GM23338 (cell line): ENCODE measurements at regions not wholly inside any gene's neighbourhood (a gene's known extent, or its start where the extent isn't known, plus 50 kb on each side); places are given as distances from the start of the nearest gene placed in this dataset.

Source experiments
- ATAC-seq: fragments of 200-7000 bp; cut with Tn5 transposase; 3 replicates; pipeline ENCODE4 v1.9.1; 2020
- DNase-seq: peaks from one replicate; pipeline ENCODE4 v3.0.0-alpha.2; 2015; ENCODE audit warnings: low spot score
- H2AFZ ChIP-seq: fragments of 200-600 bp; sonication (generic); 2 replicates; pipeline ENCODE4 v1.8.0; 2016; ENCODE audit warnings: antibody characterized with exemption, mild to moderate bottlenecking, moderate library complexity
- H3F3A ChIP-seq: fragments of 200-600 bp; sonication (generic); replicated peaks from 2 replicates; pipeline ENCODE4 v1.8.0; 2017; ENCODE audit warnings: antibody characterized with exemption, mixed run types, low read depth
- H3K27ac ChIP-seq: fragments of 200-600 bp; sonication (generic); 2 replicates; pipeline ENCODE4 v1.6.1; 2016; ENCODE audit warnings: low read depth
- H3K27me3 ChIP-seq: fragments of 200-600 bp; sonication (generic); 2 replicates; pipeline ENCODE4 v1.8.0; 2016; ENCODE audit warnings: mild to moderate bottlenecking, mixed run types, moderate library complexity; ENCODE audit not compliant: insufficient read depth
- H3K36me3 ChIP-seq: fragments of 200-600 bp; sonication (generic); 2 replicates; pipeline ENCODE4 v1.8.0; 2016; ENCODE audit warnings: mild to moderate bottlenecking; ENCODE audit not compliant: insufficient read depth
- H3K4me1 ChIP-seq: fragments of 200-600 bp; sonication (generic); 2 replicates; pipeline ENCODE4 v1.8.0; 2016; ENCODE audit warnings: mild to moderate bottlenecking, moderate library complexity; ENCODE audit not compliant: insufficient read depth
- H3K4me2 ChIP-seq: fragments of 200-600 bp; sonication (generic); 2 replicates; pipeline ENCODE4 v1.7.1; 2017; ENCODE audit warnings: mixed run types
- H3K4me3 ChIP-seq: fragments of 200-600 bp; sonication (generic); 2 replicates; pipeline ENCODE4 v1.6.1; 2016; ENCODE audit warnings: mixed run types
- H3K79me2 ChIP-seq: fragments of 200-600 bp; sonication (generic); replicated peaks from 2 replicates; pipeline ENCODE4 v1.8.0; 2017; ENCODE audit warnings: mild to moderate bottlenecking; ENCODE audit not compliant: insufficient read depth
- H3K9me2 ChIP-seq: fragments of 200-600 bp; sonication (generic); 2 replicates; pipeline ENCODE4 v1.8.0; 2017; ENCODE audit not compliant: insufficient read depth
- H4K20me1 ChIP-seq: fragments of 200-600 bp; sonication (generic); replicated peaks from 2 replicates; pipeline ENCODE4 v1.8.0; 2017; ENCODE audit warnings: mild to moderate bottlenecking; ENCODE audit not compliant: insufficient read depth
- H3K27ac Mint-ChIP-seq: 2 replicates; pipeline ENCODE4 v1.8.0; 2020; ENCODE audit warnings: inconsistent platforms, mild to moderate bottlenecking, moderate library complexity, mixed read lengths
- H3K27me3 Mint-ChIP-seq: 3 replicates; pipeline ENCODE4 v1.8.0; 2022; ENCODE audit warnings: low read depth, mild to moderate bottlenecking, moderate library complexity, mixed read lengths, inconsistent platforms; ENCODE audit not compliant: insufficient read depth, poor library complexity
- H3K36me3 Mint-ChIP-seq: 3 replicates; pipeline ENCODE4 v1.8.0; 2021; ENCODE audit warnings: low read depth, mild to moderate bottlenecking, inconsistent platforms, moderate library complexity, mixed read lengths
- H3K4me1 Mint-ChIP-seq: 3 replicates; pipeline ENCODE4 v1.8.0; 2020; ENCODE audit warnings: mild to moderate bottlenecking, inconsistent platforms, mixed read lengths
- H3K4me3 Mint-ChIP-seq: 3 replicates; pipeline ENCODE4 v1.8.0; 2021; ENCODE audit warnings: moderate library complexity, mild to moderate bottlenecking, inconsistent platforms, mixed read lengths
- H3K9me3 Mint-ChIP-seq: 3 replicates; pipeline ENCODE4 v1.8.0; 2020; ENCODE audit warnings: moderate library complexity, mild to moderate bottlenecking, inconsistent platforms, mixed read lengths
- CREB1 ChIP-seq: fragments of 250-450 bp; sonication (Bioruptor Pico); IDR thresholded peaks from 2 replicates; pipeline ENCODE4 v1.5.0; 2020; ENCODE audit warnings: low read depth, mild to moderate bottlenecking, moderate library complexity
- CTCF ChIP-seq, 2 experiments: fragments of 200-600 bp in 1 of 2; sonication (generic) in 1 of 2; conservative IDR thresholded peaks; 2 replicates each; pipeline versions ENCODE4 v1.5.1 to v1.6.1; 2016 to 2017; ENCODE audit warnings: antibody characterized with exemption in 2 of 2, low read depth in 2 of 2, mild to moderate bottlenecking in 2 of 2, moderate library complexity in 1 of 2
- JUNB ChIP-seq: IDR thresholded peaks from one replicate; pipeline ENCODE4 v1.6.1; 2016; ENCODE audit warnings: antibody characterized with exemption; ENCODE audit not compliant: unreplicated experiment
- NANOG ChIP-seq: IDR thresholded peaks from 2 replicates; pipeline ENCODE4 v1.6.1; 2016; ENCODE audit warnings: antibody characterized with exemption, borderline replicate concordance
- POLR2AphosphoS5 ChIP-seq: IDR thresholded peaks from 2 replicates; pipeline ENCODE4 v1.6.1; 2016; ENCODE audit warnings: antibody characterized with exemption, low read depth
- STAT1 ChIP-seq: IDR thresholded peaks from one replicate; pipeline ENCODE4 v1.6.1; 2016; ENCODE audit warnings: antibody characterized with exemption; ENCODE audit not compliant: unreplicated experiment
- ZNF114 ChIP-seq: fragments of 250-450 bp; sonication (Bioruptor Pico); IDR thresholded peaks from 2 replicates; pipeline ENCODE4 v1.5.0; 2020; ENCODE audit warnings: mild to moderate bottlenecking, moderate library complexity
- TF ChIP-seq, protein P1 (sequence below): IDR thresholded peaks from 2 replicates; pipeline ENCODE4 v1.6.1; 2016; ENCODE audit warnings: antibody characterized with exemption
- TF ChIP-seq, protein P2 (sequence below): IDR thresholded peaks from one replicate; pipeline ENCODE4 v1.6.1; 2018; ENCODE audit warnings: antibody characterized with exemption; ENCODE audit not compliant: unreplicated experiment

GRCh38 chr1:114258074-114258473, 104.4 kb upstream of the SYT6 start (continued):
- TF ChIP-seq, protein P1, sequence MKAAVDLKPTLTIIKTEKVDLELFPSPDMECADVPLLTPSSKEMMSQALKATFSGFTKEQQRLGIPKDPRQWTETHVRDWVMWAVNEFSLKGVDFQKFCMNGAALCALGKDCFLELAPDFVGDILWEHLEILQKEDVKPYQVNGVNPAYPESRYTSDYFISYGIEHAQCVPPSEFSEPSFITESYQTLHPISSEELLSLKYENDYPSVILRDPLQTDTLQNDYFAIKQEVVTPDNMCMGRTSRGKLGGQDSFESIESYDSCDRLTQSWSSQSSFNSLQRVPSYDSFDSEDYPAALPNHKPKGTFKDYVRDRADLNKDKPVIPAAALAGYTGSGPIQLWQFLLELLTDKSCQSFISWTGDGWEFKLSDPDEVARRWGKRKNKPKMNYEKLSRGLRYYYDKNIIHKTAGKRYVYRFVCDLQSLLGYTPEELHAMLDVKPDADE, result no peak
- TF ChIP-seq NANOG, result no peak
- no peak for TF ChIP-seq POLR2AphosphoS5
- no peak for TF ChIP-seq ZNF114
- TF ChIP-seq CTCF (conservative IDR thresholded peaks at IDR 0.05; ENCODE audit: low read depth in 2 of 2), result no peak
- TF ChIP-seq STAT1, result no peak
- TF ChIP-seq CREB1 (CRISPR knock-in tag), result no peak

GRCh38 chr1:114257554-114257953, 103.9 kb upstream of the SYT6 start:
- H3K27ac ChIP-seq, result no peak overlapping the region
- peaks cover 6% of the 10 kb centered on the region for H3K9me2 ChIP-seq
- H3F3A ChIP-seq, result no peaks in the 10 kb centered on the region
- ATAC-seq, result no peak
- no peak overlapping the region for H3K4me3 ChIP-seq
- no peak overlapping the region for H2AFZ ChIP-seq
- Mint-ChIP-seq H3K27me3 (peaks cover 3% of the 10 kb centered on the region), H3K4me1 (no peaks in the 10 kb centered on the region), H3K9me3 (peaks cover 6% of the 10 kb centered on the region; the same call in 1 of the 3 replicates), H3K4me3 (no peak overlapping the region), H3K36me3 (peaks cover 2% of the 10 kb centered on the region; the same call in 1 of the 3 replicates), H3K27ac (no peak overlapping the region)
- H3K36me3 ChIP-seq, result no peaks in the 10 kb centered on the region
- TF ChIP-seq, protein P2, sequence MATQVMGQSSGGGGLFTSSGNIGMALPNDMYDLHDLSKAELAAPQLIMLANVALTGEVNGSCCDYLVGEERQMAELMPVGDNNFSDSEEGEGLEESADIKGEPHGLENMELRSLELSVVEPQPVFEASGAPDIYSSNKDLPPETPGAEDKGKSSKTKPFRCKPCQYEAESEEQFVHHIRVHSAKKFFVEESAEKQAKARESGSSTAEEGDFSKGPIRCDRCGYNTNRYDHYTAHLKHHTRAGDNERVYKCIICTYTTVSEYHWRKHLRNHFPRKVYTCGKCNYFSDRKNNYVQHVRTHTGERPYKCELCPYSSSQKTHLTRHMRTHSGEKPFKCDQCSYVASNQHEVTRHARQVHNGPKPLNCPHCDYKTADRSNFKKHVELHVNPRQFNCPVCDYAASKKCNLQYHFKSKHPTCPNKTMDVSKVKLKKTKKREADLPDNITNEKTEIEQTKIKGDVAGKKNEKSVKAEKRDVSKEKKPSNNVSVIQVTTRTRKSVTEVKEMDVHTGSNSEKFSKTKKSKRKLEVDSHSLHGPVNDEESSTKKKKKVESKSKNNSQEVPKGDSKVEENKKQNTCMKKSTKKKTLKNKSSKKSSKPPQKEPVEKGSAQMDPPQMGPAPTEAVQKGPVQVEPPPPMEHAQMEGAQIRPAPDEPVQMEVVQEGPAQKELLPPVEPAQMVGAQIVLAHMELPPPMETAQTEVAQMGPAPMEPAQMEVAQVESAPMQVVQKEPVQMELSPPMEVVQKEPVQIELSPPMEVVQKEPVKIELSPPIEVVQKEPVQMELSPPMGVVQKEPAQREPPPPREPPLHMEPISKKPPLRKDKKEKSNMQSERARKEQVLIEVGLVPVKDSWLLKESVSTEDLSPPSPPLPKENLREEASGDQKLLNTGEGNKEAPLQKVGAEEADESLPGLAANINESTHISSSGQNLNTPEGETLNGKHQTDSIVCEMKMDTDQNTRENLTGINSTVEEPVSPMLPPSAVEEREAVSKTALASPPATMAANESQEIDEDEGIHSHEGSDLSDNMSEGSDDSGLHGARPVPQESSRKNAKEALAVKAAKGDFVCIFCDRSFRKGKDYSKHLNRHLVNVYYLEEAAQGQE, result no peak
- no peak for TF ChIP-seq JUNB
- no peak for DNase-seq
- H3K27me3 ChIP-seq, result 0 out of 2 replicates have a peak, but pooled peaks cover 3% of the 10 kb centered on the region
- H3K79me2 ChIP-seq, result no peaks in the 10 kb centered on the region
- no peaks in the 10 kb centered on the region for H4K20me1 ChIP-seq
- H3K4me2 ChIP-seq, result no peak overlapping the region
- no peaks in the 10 kb centered on the region for H3K4me1 ChIP-seq
